T-cell (primary cell): ENCODE measurements at regions not wholly inside any gene's neighbourhood (a gene's known extent, or its start where the extent isn't known, plus 50 kb on each side); places are given as distances from the start of the nearest gene placed in this dataset.

ENCODE experiments used
- ATAC-seq, 4 experiments: fragments of 200-7000 bp in 3 of 4; fragments of 150-1000 bp in 1 of 4; cut with Tn5 transposase; replicated peaks in 1 of 4; 1 replicate in 3 of 4; 2 replicates in 1 of 4; pipeline ENCODE4 v1.10.0; 2021; ENCODE audit warnings: moderate library complexity in 3 of 4, mild to moderate bottlenecking in 2 of 4, moderate number of reproducible peaks in 1 of 4
- CTCF ChIA-PET, 2 donors: fragments of 300-600 bp; sonication (Branson Sonifier 250); formaldehyde crosslinking; loops; one replicate each; lab custom pipeline; 2022; ENCODE audit warnings: antibody characterized with exemption in 2 of 2; lab: Charles Lee
- POLR2A ChIA-PET, 2 donors: fragments of 300-600 bp; sonication (Branson Sonifier 250); formaldehyde crosslinking; loops; one replicate each; lab custom pipeline; 2022; ENCODE audit warnings: antibody characterized with exemption in 2 of 2; lab: Charles Lee
- DNase-seq, 35 experiments: peaks; one replicate each; pipeline versions ENCODE4 v3.0.0 to v3.0.0-alpha.2; 2013 to 2023
- H3K27ac ChIP-seq: one replicate; pipeline ENCODE4 v1.5.1; 2013; ENCODE audit warnings: low read length
- H3K27me3 ChIP-seq, 2 experiments: replicated peaks in 1 of 2; 1 replicate in 1 of 2; 2 replicates in 1 of 2; pipeline versions ENCODE4 v1.6.1 to v1.7.0; 2013; ENCODE audit warnings: low read length in 1 of 2, mixed read lengths in 1 of 2; ENCODE audit not compliant: control insufficient read depth in 2 of 2, insufficient read depth in 2 of 2; ENCODE audit errors: extremely low read depth in 1 of 2
- H3K36me3 ChIP-seq, 2 donors: 1 replicate in 1 of 2; 2 replicates in 1 of 2; pipeline versions ENCODE4 v1.6.1 to v1.7.0; 2013; ENCODE audit warnings: low read length in 1 of 2; ENCODE audit not compliant: control insufficient read depth in 2 of 2, insufficient read depth in 1 of 2; ENCODE audit errors: extremely low read depth in 1 of 2
- H3K4me1 ChIP-seq, 2 experiments: 1 replicate in 1 of 2; 2 replicates in 1 of 2; pipeline versions ENCODE4 v1.6.1 to v1.7.0; 2013; ENCODE audit warnings: low read length in 2 of 2, mixed read lengths in 1 of 2; ENCODE audit not compliant: insufficient read depth in 2 of 2, control insufficient read depth in 1 of 2; ENCODE audit errors: extremely low read depth in 1 of 2
- H3K4me3 ChIP-seq, 2 donors: 1 replicate in 1 of 2; 2 replicates in 1 of 2; pipeline versions ENCODE4 v1.5.1 to v1.7.0; 2013; ENCODE audit warnings: mild to moderate bottlenecking in 2 of 2, low read length in 1 of 2, moderate library complexity in 1 of 2; ENCODE audit not compliant: control insufficient read depth in 1 of 2; ENCODE audit errors: extremely low read depth in 1 of 2
- H3K9me3 ChIP-seq: 2 replicates; pipeline ENCODE4 v1.7.0; 2013
- H3K27ac Mint-ChIP-seq, 2 donors: one replicate each; pipeline ENCODE4 v1.8.0; 2020 to 2021; ENCODE audit warnings: mild to moderate bottlenecking in 2 of 2, mixed read lengths in 2 of 2
- H3K27me3 Mint-ChIP-seq, 2 donors: one replicate each; pipeline ENCODE4 v1.8.0; 2021 to 2022; ENCODE audit warnings: mixed read lengths in 2 of 2
- H3K36me3 Mint-ChIP-seq: one replicate; pipeline ENCODE4 v1.8.0; 2021; ENCODE audit warnings: mixed read lengths
- H3K4me1 Mint-ChIP-seq, 3 donors: one replicate each; pipeline ENCODE4 v1.8.0; 2020 to 2022; ENCODE audit warnings: mixed read lengths in 3 of 3, mild to moderate bottlenecking in 1 of 3
- H3K4me3 Mint-ChIP-seq, 3 donors: one replicate each; pipeline ENCODE4 v1.8.0; 2020 to 2022; ENCODE audit warnings: mild to moderate bottlenecking in 3 of 3, mixed read lengths in 3 of 3, moderate library complexity in 3 of 3
- H3K9me3 Mint-ChIP-seq, 3 donors: one replicate each; pipeline ENCODE4 v1.8.0; 2020 to 2022; ENCODE audit warnings: mixed read lengths in 3 of 3
- WGBS: methylation state at CpG from one replicate; pipeline ENCODE4 v1.1.5; 2013; ENCODE audit warnings: missing lambda C conversion rate; ENCODE audit not compliant: insufficient coverage; 5-methylcytosine and 5-hydroxymethylcytosine counted together

- no peaks in the 10 kb centered on the region for H3K27me3 ChIP-seq
- no peak overlapping the region for H3K27ac Mint-ChIP-seq
- no CpG with 5 or more reads among the region's 1 CpG for WGBS
- no peaks in the 10 kb centered on the region for H3K4me1 ChIP-seq
- no peaks in the 10 kb centered on the region for H3K36me3 Mint-ChIP-seq
- no peaks in the 10 kb centered on the region for H3K36me3 ChIP-seq
- H3K4me3 Mint-ChIP-seq, result no peak overlapping the region
- peaks cover 2 to 26% of the 10 kb centered on the region in 2 donors for H3K27me3 Mint-ChIP-seq
- no peaks in the 10 kb centered on the region for H3K4me1 Mint-ChIP-seq
- DNase-seq (no peak), ATAC-seq (no peak)
- no peaks in the 10 kb centered on the region for H3K9me3 Mint-ChIP-seq
- CTCF ChIA-PET, result no interaction called here
- POLR2A ChIA-PET, result no interaction called here
- H3K4me3 ChIP-seq, result no peak overlapping the region
- H3K27ac ChIP-seq, result no peak overlapping the region
- H3K9me3 ChIP-seq, result no peaks in the 10 kb centered on the region
Observed at GRCh38 chr6:90780141-90780540, 193.3 kb upstream of the MAP3K7 start.

GRCh38 chr6:90778417-90779203 lies 191.7 kb upstream of the MAP3K7 start:
- Mint-ChIP-seq H3K9me3 (no peaks in the 10 kb centered on the region), H3K27ac (no peak overlapping the region), H3K4me1 (no peaks in the 10 kb centered on the region), H3K27me3 (peaks cover 4 to 24% of the 10 kb centered on the region in 2 donors), H3K36me3 (no peaks in the 10 kb centered on the region), H3K4me3 (no peak overlapping the region)
- ATAC-seq (no peak), DNase-seq (no peak)
- H3K27me3 ChIP-seq, result no peaks in the 10 kb centered on the region
- CTCF ChIA-PET, result no interaction called here
- H3K9me3 ChIP-seq, result no peaks in the 10 kb centered on the region
- POLR2A ChIA-PET, result no interaction called here
- no peaks in the 10 kb centered on the region for H3K4me1 ChIP-seq
- WGBS, result no CpG with 5 or more reads among the region's 5 CpGs
- H3K36me3 ChIP-seq, result no peaks in the 10 kb centered on the region
- no peak overlapping the region for H3K4me3 ChIP-seq
- no peak overlapping the region for H3K27ac ChIP-seq

- no peaks in the 10 kb centered on the region for H3K9me3 ChIP-seq
- H3K27me3 Mint-ChIP-seq, result peaks cover 3 to 24% of the 10 kb centered on the region in 2 donors
- H3K4me3 ChIP-seq, result no peak overlapping the region
- H3K9me3 Mint-ChIP-seq, result no peaks in the 10 kb centered on the region
- no peaks in the 10 kb centered on the region for H3K4me1 ChIP-seq
- no peak overlapping the region for H3K27ac ChIP-seq
- no peak overlapping the region for H3K4me3 Mint-ChIP-seq
- no peaks in the 10 kb centered on the region for H3K27me3 ChIP-seq
- H3K36me3 ChIP-seq, result no peaks in the 10 kb centered on the region
- CTCF ChIA-PET, result no interaction called here
- no peaks in the 10 kb centered on the region for H3K36me3 Mint-ChIP-seq
- DNase-seq (no peak), ATAC-seq (no peak)
- no peaks in the 10 kb centered on the region for H3K4me1 Mint-ChIP-seq
- H3K27ac Mint-ChIP-seq, result no peak overlapping the region
- POLR2A ChIA-PET, result no interaction called here
Observed at GRCh38 chr6:90770778-90771177, 183.9 kb upstream of the MAP3K7 start.

- H3K36me3 Mint-ChIP-seq, result no peaks in the 10 kb centered on the region
- Histone ChIP-seq H3K9me3 (no peaks in the 10 kb centered on the region), H3K27me3 (no peaks in the 10 kb centered on the region), H3K4me1 (no peaks in the 10 kb centered on the region), H3K27ac (no peak overlapping the region), H3K36me3 (no peaks in the 10 kb centered on the region), H3K4me3 (no peak overlapping the region)
- no peaks in the 10 kb centered on the region for H3K4me1 Mint-ChIP-seq
- H3K27me3 Mint-ChIP-seq, result peaks cover under 1 to 13% of the 10 kb centered on the region in 2 donors
- ChIA-PET POLR2A (no interaction called here), CTCF (interaction anchor here in 1 of 2 donors (0.6 kb wide), 1 partner anchor 850 kb away, joined by 3 read pairs; no protein-coding TSS in a partner anchor)
- DNase-seq (no peak), ATAC-seq (no peak)
- no peak overlapping the region for H3K4me3 Mint-ChIP-seq
- H3K9me3 Mint-ChIP-seq, result no peaks in the 10 kb centered on the region
- WGBS, result 100% methylated on average over 1 of the region's 3 CpGs
- H3K27ac Mint-ChIP-seq, result no peak overlapping the region
Observed at GRCh38 chr6:90765895-90766294, 179.0 kb upstream of the MAP3K7 start.

- Mint-ChIP-seq H3K4me3 (no peak overlapping the region), H3K36me3 (no peaks in the 10 kb centered on the region), H3K9me3 (no peaks in the 10 kb centered on the region), H3K27ac (no peak overlapping the region), H3K27me3 (peaks cover 5 to 17% of the 10 kb centered on the region in 2 donors), H3K4me1 (no peaks in the 10 kb centered on the region)
- no peaks in the 10 kb centered on the region for H3K9me3 ChIP-seq
- no peak overlapping the region for H3K4me3 ChIP-seq
- no peaks in the 10 kb centered on the region for H3K4me1 ChIP-seq
- WGBS, result 73% methylated on average over 2 of the region's 2 CpGs
- DNase-seq (no peak), ATAC-seq (no peak)
- no peaks in the 10 kb centered on the region for H3K27me3 ChIP-seq
- H3K36me3 ChIP-seq, result no peaks in the 10 kb centered on the region
- ChIA-PET CTCF (no interaction called here), POLR2A (no interaction called here)
- no peak overlapping the region for H3K27ac ChIP-seq
Observed at GRCh38 chr6:90765491-90765890, 178.6 kb upstream of the MAP3K7 start.

- no peaks in the 10 kb centered on the region for H3K9me3 ChIP-seq
- Mint-ChIP-seq H3K4me1 (no peaks in the 10 kb centered on the region), H3K4me3 (no peak overlapping the region), H3K27ac (no peak overlapping the region), H3K36me3 (no peaks in the 10 kb centered on the region), H3K9me3 (no peaks in the 10 kb centered on the region), H3K27me3 (peaks cover 7 to 23% of the 10 kb centered on the region in 2 donors)
- ChIA-PET POLR2A (no interaction called here), CTCF (interaction anchor here in 1 of 2 donors (0.6 kb wide), 1 partner anchor 50 kb away, joined by 3 read pairs; no protein-coding TSS in a partner anchor)
- DNase-seq (no peak), ATAC-seq (no peak)
- H3K27ac ChIP-seq, result no peak overlapping the region
- no peak overlapping the region for H3K4me3 ChIP-seq
- no peaks in the 10 kb centered on the region for H3K27me3 ChIP-seq
- 60% methylated on average over 1 of the region's 3 CpGs for WGBS
- H3K4me1 ChIP-seq, result no peaks in the 10 kb centered on the region
- H3K36me3 ChIP-seq, result no peaks in the 10 kb centered on the region
Observed at GRCh38 chr6:90764001-90764400, 177.1 kb upstream of the MAP3K7 start.
